B cell (primary cell): ENCODE measurements at regions not wholly inside any gene's neighbourhood (a gene's known extent, or its start where the extent isn't known, plus 50 kb on each side); places are given as distances from the start of the nearest gene placed in this dataset.

Experiments
- ATAC-seq: fragments of 200-7000 bp; cut with Tn5 transposase; one replicate; pipeline ENCODE4 v1.10.0; 2021; ENCODE audit warnings: low read depth, mild to moderate bottlenecking, moderate number of reproducible peaks, moderate library complexity
- CTCF ChIA-PET: fragments of 350-600 bp; sonication (Branson Sonifier 250); formaldehyde crosslinking; loops from one replicate; lab custom pipeline; 2021; ENCODE audit warnings: antibody characterized with exemption, inconsistent platforms; lab: Charles Lee
- POLR2A ChIA-PET: fragments of 350-600 bp; sonication (Branson Sonifier 250); formaldehyde crosslinking; loops from one replicate; lab custom pipeline; 2021; ENCODE audit warnings: antibody characterized with exemption; lab: Charles Lee
- DNase-seq: peaks from one replicate; pipeline ENCODE4 v3.0.0; 2013
- H2AFZ ChIP-seq: 2 replicates; pipeline ENCODE4 v1.6.1; 2012; ENCODE audit warnings: mild to moderate bottlenecking, low read depth, low read length; ENCODE audit not compliant: insufficient read depth, poor library complexity, severe bottlenecking
- H3K27ac ChIP-seq, 2 donors: 1 replicate in 1 of 2; 2 replicates in 1 of 2; pipeline ENCODE4 v1.5.1; 2012 to 2013; ENCODE audit warnings: low read length in 2 of 2, mild to moderate bottlenecking in 2 of 2, moderate library complexity in 1 of 2
- H3K27me3 ChIP-seq, 4 experiments: fragments of 200-600 bp in 1 of 4; sonication (generic) in 1 of 4; replicated peaks in 1 of 4; 1 replicate in 2 of 4; 2 replicates in 2 of 4; pipeline versions ENCODE4 v1.6.1 to v1.7.0; 2013 to 2016; ENCODE audit warnings: low read length in 3 of 4, mild to moderate bottlenecking in 2 of 4, mixed read lengths in 1 of 4, moderate library complexity in 1 of 4; ENCODE audit not compliant: insufficient read depth in 4 of 4, control insufficient read depth in 3 of 4; ENCODE audit errors: control extremely low read depth in 1 of 4
- H3K36me3 ChIP-seq, 2 experiments: replicated peaks in 1 of 2; 1 replicate in 1 of 2; 2 replicates in 1 of 2; pipeline versions ENCODE4 v1.6.1 to v1.7.1; 2013; ENCODE audit warnings: low read length in 1 of 2; ENCODE audit not compliant: insufficient read depth in 2 of 2, control insufficient read depth in 1 of 2; ENCODE audit errors: control extremely low read depth in 1 of 2, extremely low read depth in 1 of 2
- H3K4me1 ChIP-seq, 2 donors: fragments of 200-600 bp in 1 of 2; sonication (generic) in 1 of 2; 1 replicate in 1 of 2; 2 replicates in 1 of 2; pipeline versions ENCODE4 v1.5.1 to v1.6.1; 2013 to 2017; ENCODE audit warnings: low read length in 2 of 2; ENCODE audit not compliant: control insufficient read depth in 2 of 2, insufficient read depth in 2 of 2
- H3K4me2 ChIP-seq: replicated peaks from 2 replicates; pipeline ENCODE3; 2012; ENCODE audit warnings: mild to moderate bottlenecking, low read depth, low read length; ENCODE audit not compliant: poor library complexity, severe bottlenecking
- H3K4me3 ChIP-seq, 5 experiments: fragments of 200-600 bp in 1 of 5; sonication (generic) in 1 of 5; 1 replicate in 3 of 5; 2 replicates in 2 of 5; pipeline versions ENCODE4 v1.5.1 to v1.7.0; 2011 to 2016; ENCODE audit warnings: low read length in 4 of 5, mild to moderate bottlenecking in 4 of 5, low read depth in 2 of 5, control low read depth in 1 of 5, moderate library complexity in 1 of 5; ENCODE audit not compliant: insufficient read depth in 1 of 5; ENCODE audit errors: control extremely low read depth in 1 of 5, extremely low read depth in 1 of 5
- H3K79me2 ChIP-seq: fragments of 200-600 bp; sonication (generic); one replicate; pipeline ENCODE4 v1.6.0; 2016; ENCODE audit warnings: low read length; ENCODE audit not compliant: control insufficient read depth, insufficient read depth
- H3K9ac ChIP-seq: fragments of 200-600 bp; sonication (generic); 2 replicates; pipeline ENCODE4 v1.6.1; 2017; ENCODE audit warnings: mild to moderate bottlenecking, low read length, moderate library complexity
- H3K9me3 ChIP-seq, 3 donors: one replicate each; pipeline versions ENCODE4 v1.6.1 to v1.7.1; 2013; ENCODE audit warnings: low read length in 2 of 3; ENCODE audit not compliant: control insufficient read depth in 2 of 3, insufficient read depth in 1 of 3; ENCODE audit errors: control extremely low read depth in 1 of 3
- H4K20me1 ChIP-seq: 2 replicates; pipeline ENCODE4 v1.6.0; 2012; ENCODE audit warnings: mild to moderate bottlenecking, low read length; ENCODE audit not compliant: insufficient read depth, control insufficient read depth, poor library complexity, severe bottlenecking
- H3K27ac Mint-ChIP-seq: one replicate; pipeline ENCODE4 v1.8.0; 2021; ENCODE audit warnings: mixed read lengths
- H3K27me3 Mint-ChIP-seq: one replicate; pipeline ENCODE4 v1.8.0; 2021; ENCODE audit warnings: mixed read lengths
- H3K4me1 Mint-ChIP-seq: one replicate; pipeline ENCODE4 v1.8.0; 2021; ENCODE audit warnings: mixed read lengths
- H3K4me3 Mint-ChIP-seq: one replicate; pipeline ENCODE4 v1.8.0; 2021; ENCODE audit warnings: mixed read lengths
- H3K9me3 Mint-ChIP-seq: one replicate; pipeline ENCODE4 v1.8.0; 2022; ENCODE audit warnings: mixed read lengths; ENCODE audit not compliant: insufficient read depth
- CTCF ChIP-seq: fragments of 200-600 bp; IDR thresholded peaks from one replicate; pipeline ENCODE4 v1.8.0; 2022; ENCODE audit warnings: antibody characterized with exemption, mild to moderate bottlenecking
- EZH2 ChIP-seq: IDR thresholded peaks from 2 replicates; pipeline ENCODE4 v1.6.1; 2012; ENCODE audit warnings: borderline replicate concordance, low read depth, mild to moderate bottlenecking, moderate library complexity, low read length; ENCODE audit not compliant: insufficient read depth, poor library complexity, severe bottlenecking
- WGBS: methylation state at CpG from one replicate; pipeline ENCODE4 v1.1.5; 2013; ENCODE audit warnings: missing lambda C conversion rate; ENCODE audit not compliant: insufficient coverage; 5-methylcytosine and 5-hydroxymethylcytosine counted together
- intact Hi-C: fragments of 100-400 bp; cut with micrococcal nuclease; formaldehyde crosslinking; loops from one replicate; pipeline ENCODE4 v1.10.0; 2022

DNA sequence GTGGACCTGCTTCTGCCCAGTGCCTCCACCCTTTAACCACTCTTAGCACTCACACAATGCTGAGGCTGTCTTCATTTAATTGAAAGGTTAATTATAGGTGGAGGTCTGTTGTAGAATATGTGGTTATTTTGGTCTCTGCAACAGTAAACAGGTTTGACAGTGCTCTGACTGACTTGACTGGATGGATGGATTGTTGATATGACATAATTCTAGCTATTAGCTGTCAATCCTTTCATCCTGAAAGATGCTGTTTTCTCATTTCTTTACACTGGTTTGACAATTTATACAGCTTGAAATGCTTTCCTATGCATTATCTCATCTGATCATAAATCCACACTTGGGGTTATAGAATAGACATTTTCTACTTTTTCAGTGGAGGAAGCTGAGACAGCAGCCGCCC lies 210.7 kb downstream of the CDH26 start:
- CTCF ChIA-PET, result no interaction called here
- H3K4me1 ChIP-seq, result no peaks in the 10 kb centered on the region
- H3K9me3 Mint-ChIP-seq, result no peaks in the 10 kb centered on the region
- H3K79me2 ChIP-seq, result no peaks in the 10 kb centered on the region
- no peaks in the 10 kb centered on the region for H3K9me3 ChIP-seq
- intact Hi-C loops, result no loop called here
- H3K4me1 Mint-ChIP-seq, result no peaks in the 10 kb centered on the region
- no peak for DNase-seq
- H3K9ac ChIP-seq, result no peak overlapping the region
- no peak overlapping the region for H3K4me3 Mint-ChIP-seq
- H4K20me1 ChIP-seq, result no peaks in the 10 kb centered on the region
- ATAC-seq, result no peak
- H3K27me3 ChIP-seq, result no peaks in the 10 kb centered on the region
- no peak for TF ChIP-seq CTCF
- no peak for TF ChIP-seq EZH2
- no peak overlapping the region for H3K27ac Mint-ChIP-seq
- H3K27ac ChIP-seq, result no peak overlapping the region
- H3K4me2 ChIP-seq, result no peak overlapping the region
- no peak overlapping the region for H3K4me3 ChIP-seq
- no peak overlapping the region for H2AFZ ChIP-seq
- WGBS, result no CpG with 5 or more reads among the region's 1 CpG
- POLR2A ChIA-PET, result no interaction called here
- H3K36me3 ChIP-seq, result no peaks in the 10 kb centered on the region
- no peaks in the 10 kb centered on the region for H3K27me3 Mint-ChIP-seq

DNA sequence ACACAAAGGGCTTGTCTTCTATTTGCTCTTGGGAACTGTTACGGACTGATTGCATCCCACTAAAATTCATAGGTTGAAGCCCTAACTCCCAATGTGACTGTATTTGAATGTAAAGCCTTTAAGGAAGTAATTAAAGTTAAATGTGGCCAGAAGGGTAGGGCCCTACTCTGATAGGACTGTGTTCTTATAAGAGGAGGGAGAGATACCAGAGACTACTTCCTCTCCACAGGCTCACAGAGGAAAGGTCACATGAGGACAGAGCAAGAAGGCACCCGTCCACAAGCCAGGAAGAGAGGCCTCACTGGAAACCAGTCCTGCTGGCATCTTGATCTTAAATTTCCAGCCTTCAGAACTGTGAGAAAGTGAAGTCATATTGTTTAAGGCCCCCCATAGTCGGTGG lies 211.9 kb downstream of the CDH26 start:
- CTCF ChIA-PET, result no interaction called here
- no peaks in the 10 kb centered on the region for H3K79me2 ChIP-seq
- Mint-ChIP-seq H3K27ac (no peak overlapping the region), H3K4me1 (no peaks in the 10 kb centered on the region), H3K9me3 (no peaks in the 10 kb centered on the region), H3K27me3 (no peaks in the 10 kb centered on the region), H3K4me3 (no peak overlapping the region)
- no peak overlapping the region for H3K9ac ChIP-seq
- no peak overlapping the region for H3K27ac ChIP-seq
- H3K9me3 ChIP-seq, result peaks cover 0 to 2% (median under 1%) of the 10 kb centered on the region in 3 donors
- ATAC-seq, result no peak
- no peak overlapping the region for H3K4me3 ChIP-seq
- H3K27me3 ChIP-seq, result no peaks in the 10 kb centered on the region
- no peaks in the 10 kb centered on the region for H3K4me1 ChIP-seq
- no peaks in the 10 kb centered on the region for H3K36me3 ChIP-seq
- WGBS, result no CpG with 5 or more reads among the region's 3 CpGs
- no peak for DNase-seq
- no peaks in the 10 kb centered on the region for H4K20me1 ChIP-seq
- intact Hi-C loops, result no loop called here
- TF ChIP-seq CTCF, result no peak
- no peak for TF ChIP-seq EZH2
- POLR2A ChIA-PET, result no interaction called here
- no peak overlapping the region for H2AFZ ChIP-seq
- no peak overlapping the region for H3K4me2 ChIP-seq
